ENCODE measurements at regions not wholly inside any gene's neighbourhood (a gene's known extent, or its start where the extent isn't known, plus 50 kb on each side); places are given as distances from the start of the nearest gene placed in this dataset.

DNA sequence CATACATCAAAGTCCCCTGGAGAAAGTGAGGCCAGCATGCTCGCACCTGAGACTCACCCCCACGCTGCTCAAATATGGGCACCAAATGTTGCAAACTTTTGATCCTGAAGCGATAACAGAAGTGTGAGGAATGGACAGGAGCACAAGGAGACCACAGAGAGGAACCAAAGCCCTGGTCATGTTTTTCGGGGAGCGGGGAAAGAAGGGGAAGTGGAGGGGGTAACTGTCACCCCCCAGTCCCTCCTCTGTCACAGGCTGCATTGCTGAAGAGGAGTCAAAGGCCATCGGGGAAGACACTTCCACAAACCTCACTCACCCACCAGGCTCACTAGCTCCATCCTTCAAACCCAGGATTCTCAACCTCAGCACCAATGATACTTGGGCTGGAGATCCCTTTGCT is 182.4 kb downstream of the UACA start:
- Histone ChIP-seq H3K27me3 (ENCODE audit: control insufficient read depth, insufficient read depth, low read length) (peaks cover 27% of the 10 kb centered on the region), H3K79me1 (ENCODE audit: low read depth in 1 of 2, low read length in 2 of 2) (no peaks in the 10 kb centered on the region), H3K4ac (ENCODE audit: low read depth, low read length) (no peak overlapping the region), H2BK120ac (ENCODE audit: low read depth, low read length) (no peak overlapping the region), H2AK9ac (replicated peaks; ENCODE audit: low read depth, low read length, poor library complexity) (no peak overlapping the region), H3K23ac (ENCODE audit: low read depth, low read length) (no peak overlapping the region), H3K9ac (ENCODE audit: low read depth, low read length) (no peak overlapping the region), H4K5ac (ENCODE audit: low read depth, low read length) (no peak overlapping the region), H3K27ac (ENCODE audit: insufficient read depth, low read length) (no peak overlapping the region), H4K8ac (ENCODE audit: low read depth in 2 of 2, low read length in 2 of 2) (no peak overlapping the region), H3K4me2 (ENCODE audit: low read depth, low read length) (no peak overlapping the region), H3K4me1 (ENCODE audit: control insufficient read depth, insufficient read depth, low read length) (peaks cover 2% of the 10 kb centered on the region; the same call in 1 of the 2 replicates), H3K9me1 (ENCODE audit: insufficient read depth, low read length) (no peaks in the 10 kb centered on the region), H3K9me3 (ENCODE audit: control insufficient read depth, insufficient read depth, low read length) (no peaks in the 10 kb centered on the region), H3K56ac (ENCODE audit: extremely low read depth, insufficient read depth, low read length) (no peak overlapping the region), H4K91ac (ENCODE audit: insufficient read depth, low read depth, low read length) (no peak overlapping the region), H4K20me1 (ENCODE audit: insufficient read depth, low read length) (no peaks in the 10 kb centered on the region), H3K14ac (replicated peaks; ENCODE audit: low read depth, low read length) (no peak overlapping the region), H3K4me3 (ENCODE audit: insufficient read depth, low read depth, low read length) (no peak overlapping the region), H2AFZ (replicated peaks; ENCODE audit: low read length, poor library complexity) (no peak overlapping the region), H2BK20ac (ENCODE audit: low read depth, low read length) (no peak overlapping the region), H2AK5ac (ENCODE audit: low read depth, low read length) (no peak overlapping the region), H3K18ac (ENCODE audit: low read depth, low read length) (no peak overlapping the region), H2BK15ac (ENCODE audit: low read depth, low read length) (no peak overlapping the region), H2BK5ac (ENCODE audit: low read depth, low read length, poor library complexity, severe bottlenecking) (no peak overlapping the region), H3K36me3 (ENCODE audit: control insufficient read depth, insufficient read depth, low read length) (no peaks in the 10 kb centered on the region)
- ChIA-PET POLR2A (ENCODE audit: unreplicated experiment) (no interaction called here), CTCF (no interaction called here)
- DNase-seq (no peak), ATAC-seq (ENCODE audit: low read depth) (no peak)
- intact Hi-C loops (cut with micrococcal nuclease), result no loop called here
- dilution Hi-C loops (cut with HindIII; ENCODE audit: low sequenced_read_pairs, unreplicated experiment), result no loop called here
- 83% methylated on average over 3 of the region's 6 CpGs; no CpG with 5 or more reads in 1 of the 2 experiments for WGBS, 2 experiments (ENCODE audit: extremely low coverage in 2 of 2, insufficient read length in 1 of 2)
- BruUV-seq (replicated peaks), result no TSS peak
- TF ChIP-seq RCOR1 (IDR thresholded peaks at IDR 0.05; ENCODE audit: insufficient replicate concordance, low read length) (no peak), RFX5 (IDR thresholded peaks at IDR 0.05; ENCODE audit: low read depth, low read length) (no peak), CHD1 (IDR thresholded peaks at IDR 0.05; ENCODE audit: low read depth, low read length) (no peak), RAD21 (IDR thresholded peaks at IDR 0.05; ENCODE audit: low read length) (no peak), MAFK (IDR thresholded peaks at IDR 0.05; ENCODE audit: low read depth, low read length) (no peak), CEBPB (IDR thresholded peaks at IDR 0.05; ENCODE audit: low read depth, low read length) (no peak), NFE2L2 (IDR thresholded peaks at IDR 0.05; ENCODE audit: low read depth, low read length) (no peak), FOS (IDR thresholded peaks at IDR 0.05; ENCODE audit: low read depth, low read length) (no peak), SMC3 (IDR thresholded peaks at IDR 0.05; ENCODE audit: low read depth, low read length) (no peak), MXI1 (IDR thresholded peaks at IDR 0.05; ENCODE audit: borderline replicate concordance, low read depth, low read length) (no peak), POLR2A (IDR thresholded peaks at IDR 0.05; ENCODE audit: low read depth, low read length) (no peak), MAZ (IDR thresholded peaks at IDR 0.05; ENCODE audit: borderline replicate concordance, low read depth, low read length) (no peak), BHLHE40 (IDR thresholded peaks at IDR 0.05; ENCODE audit: low read depth, low read length) (no peak)
- TF ChIP-seq, protein P1, sequence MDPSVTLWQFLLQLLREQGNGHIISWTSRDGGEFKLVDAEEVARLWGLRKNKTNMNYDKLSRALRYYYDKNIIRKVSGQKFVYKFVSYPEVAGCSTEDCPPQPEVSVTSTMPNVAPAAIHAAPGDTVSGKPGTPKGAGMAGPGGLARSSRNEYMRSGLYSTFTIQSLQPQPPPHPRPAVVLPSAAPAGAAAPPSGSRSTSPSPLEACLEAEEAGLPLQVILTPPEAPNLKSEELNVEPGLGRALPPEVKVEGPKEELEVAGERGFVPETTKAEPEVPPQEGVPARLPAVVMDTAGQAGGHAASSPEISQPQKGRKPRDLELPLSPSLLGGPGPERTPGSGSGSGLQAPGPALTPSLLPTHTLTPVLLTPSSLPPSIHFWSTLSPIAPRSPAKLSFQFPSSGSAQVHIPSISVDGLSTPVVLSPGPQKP (IDR thresholded peaks at IDR 0.05; ENCODE audit: borderline replicate concordance, low read depth, low read length), result no peak
- TF ChIP-seq, protein P2, sequence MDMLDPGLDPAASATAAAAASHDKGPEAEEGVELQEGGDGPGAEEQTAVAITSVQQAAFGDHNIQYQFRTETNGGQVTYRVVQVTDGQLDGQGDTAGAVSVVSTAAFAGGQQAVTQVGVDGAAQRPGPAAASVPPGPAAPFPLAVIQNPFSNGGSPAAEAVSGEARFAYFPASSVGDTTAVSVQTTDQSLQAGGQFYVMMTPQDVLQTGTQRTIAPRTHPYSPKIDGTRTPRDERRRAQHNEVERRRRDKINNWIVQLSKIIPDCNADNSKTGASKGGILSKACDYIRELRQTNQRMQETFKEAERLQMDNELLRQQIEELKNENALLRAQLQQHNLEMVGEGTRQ (IDR thresholded peaks at IDR 0.05; ENCODE audit: low read depth, low read length), result no peak
- TF ChIP-seq, protein P3, sequence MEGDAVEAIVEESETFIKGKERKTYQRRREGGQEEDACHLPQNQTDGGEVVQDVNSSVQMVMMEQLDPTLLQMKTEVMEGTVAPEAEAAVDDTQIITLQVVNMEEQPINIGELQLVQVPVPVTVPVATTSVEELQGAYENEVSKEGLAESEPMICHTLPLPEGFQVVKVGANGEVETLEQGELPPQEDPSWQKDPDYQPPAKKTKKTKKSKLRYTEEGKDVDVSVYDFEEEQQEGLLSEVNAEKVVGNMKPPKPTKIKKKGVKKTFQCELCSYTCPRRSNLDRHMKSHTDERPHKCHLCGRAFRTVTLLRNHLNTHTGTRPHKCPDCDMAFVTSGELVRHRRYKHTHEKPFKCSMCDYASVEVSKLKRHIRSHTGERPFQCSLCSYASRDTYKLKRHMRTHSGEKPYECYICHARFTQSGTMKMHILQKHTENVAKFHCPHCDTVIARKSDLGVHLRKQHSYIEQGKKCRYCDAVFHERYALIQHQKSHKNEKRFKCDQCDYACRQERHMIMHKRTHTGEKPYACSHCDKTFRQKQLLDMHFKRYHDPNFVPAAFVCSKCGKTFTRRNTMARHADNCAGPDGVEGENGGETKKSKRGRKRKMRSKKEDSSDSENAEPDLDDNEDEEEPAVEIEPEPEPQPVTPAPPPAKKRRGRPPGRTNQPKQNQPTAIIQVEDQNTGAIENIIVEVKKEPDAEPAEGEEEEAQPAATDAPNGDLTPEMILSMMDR (conservative IDR thresholded peaks at IDR 0.05; ENCODE audit: low read depth, low read length), result no peak
- in situ Hi-C loops (cut with MboI; ENCODE audit: low sequenced_read_pairs), result no loop called here
